Fibroblast of skin of back (primary cell): ENCODE measurements at regions not wholly inside any gene's neighbourhood (a gene's known extent, or its start where the extent isn't known, plus 50 kb on each side); places are given as distances from the start of the nearest gene placed in this dataset.

Source experiments
- DNase-seq: peaks from one replicate; pipeline ENCODE4 v3.0.0-alpha.2; 2013

GRCh38 chr5:34599471-34600117 is 56.5 kb upstream of the RAI14 start:
- no peak for DNase-seq

GRCh38 chr5:34600118-34600493 is 56.0 kb upstream of the RAI14 start:
- no peak for DNase-seq

- no peak for DNase-seq
Measured at GRCh38 chr5:34603378-34603777, 52.8 kb upstream of the RAI14 start.

GRCh38 chr5:34604119-34604675 is 51.9 kb upstream of the RAI14 start:
- DNase-seq, result no peak

- no peak for DNase-seq
Measured at GRCh38 chr5:34606101-34606500, 50.0 kb upstream of the RAI14 start.
